OCI-LY7 (cell line): ENCODE measurements at regions not wholly inside any gene's neighbourhood (a gene's known extent, or its start where the extent isn't known, plus 50 kb on each side); places are given as distances from the start of the nearest gene placed in this dataset.

Experiments used
- EZH2phosphoT487 ChIP-seq: fragments of 200-600 bp; sonication (generic); IDR thresholded peaks from 2 replicates; pipeline ENCODE4 v1.6.1; 2018; ENCODE audit warnings: low read depth, borderline replicate concordance, mild to moderate bottlenecking, mixed run types, antibody characterized with exemption, low read length, moderate library complexity, mixed read lengths
- TF ChIP-seq, protein P1 (sequence below): fragments of 200-600 bp; sonication (generic); conservative IDR thresholded peaks from 2 replicates; pipeline ENCODE4 v1.5.1; 2014; ENCODE audit warnings: mild to moderate bottlenecking, antibody characterized with exemption, low read length, moderate library complexity, mixed read lengths

- TF ChIP-seq, protein P1, sequence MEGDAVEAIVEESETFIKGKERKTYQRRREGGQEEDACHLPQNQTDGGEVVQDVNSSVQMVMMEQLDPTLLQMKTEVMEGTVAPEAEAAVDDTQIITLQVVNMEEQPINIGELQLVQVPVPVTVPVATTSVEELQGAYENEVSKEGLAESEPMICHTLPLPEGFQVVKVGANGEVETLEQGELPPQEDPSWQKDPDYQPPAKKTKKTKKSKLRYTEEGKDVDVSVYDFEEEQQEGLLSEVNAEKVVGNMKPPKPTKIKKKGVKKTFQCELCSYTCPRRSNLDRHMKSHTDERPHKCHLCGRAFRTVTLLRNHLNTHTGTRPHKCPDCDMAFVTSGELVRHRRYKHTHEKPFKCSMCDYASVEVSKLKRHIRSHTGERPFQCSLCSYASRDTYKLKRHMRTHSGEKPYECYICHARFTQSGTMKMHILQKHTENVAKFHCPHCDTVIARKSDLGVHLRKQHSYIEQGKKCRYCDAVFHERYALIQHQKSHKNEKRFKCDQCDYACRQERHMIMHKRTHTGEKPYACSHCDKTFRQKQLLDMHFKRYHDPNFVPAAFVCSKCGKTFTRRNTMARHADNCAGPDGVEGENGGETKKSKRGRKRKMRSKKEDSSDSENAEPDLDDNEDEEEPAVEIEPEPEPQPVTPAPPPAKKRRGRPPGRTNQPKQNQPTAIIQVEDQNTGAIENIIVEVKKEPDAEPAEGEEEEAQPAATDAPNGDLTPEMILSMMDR, result no peak
- TF ChIP-seq EZH2phosphoT487, result no peak
Observed at GRCh38 chr2:5175231-5175630, 517.0 kb upstream of the SOX11 start.
